HPDE6-E6E7 (cell line): ENCODE measurements at regions not wholly inside any gene's neighbourhood (a gene's known extent, or its start where the extent isn't known, plus 50 kb on each side); places are given as distances from the start of the nearest gene placed in this dataset.
A peak's percentile ranks its signal among the peaks of the same experiment; 100 is the strongest.
"Not testable (repeated sequence)": the region's sequence is repeated elsewhere in the genome, so short reads cannot be mapped to it uniquely, and the experiment has no call there.

Experiments used
- DNase-seq: peaks from one replicate; pipeline ENCODE4 v3.0.0; 2011; ENCODE audit warnings: missing footprints; ENCODE audit errors: extremely low spot score

DNA sequence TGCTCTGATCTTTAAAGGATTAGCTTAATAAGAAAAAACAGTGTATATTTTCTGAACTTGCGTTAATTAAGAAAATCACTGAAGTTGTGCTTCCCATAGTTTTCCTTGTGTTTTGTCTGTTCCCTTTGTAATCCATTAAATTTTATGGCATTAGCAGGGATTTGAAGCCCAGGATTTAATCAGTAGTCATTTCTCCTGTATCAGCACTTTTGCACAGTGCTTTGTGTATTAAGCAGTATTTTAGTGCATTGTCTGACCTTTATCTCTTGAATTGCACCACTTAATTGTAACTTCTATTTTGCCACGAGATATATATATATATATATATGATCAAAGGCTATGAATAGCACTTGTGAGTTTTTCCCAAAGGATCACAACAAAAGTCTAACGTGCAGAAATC lies 133.7 kb downstream of the S1PR1 start:
- DNase-seq, result no peak

- peak; percentile 57 for DNase-seq
These were observed 134.4 kb downstream of the S1PR1 start for GRCh38 chr1:101371259-101371658.

DNA sequence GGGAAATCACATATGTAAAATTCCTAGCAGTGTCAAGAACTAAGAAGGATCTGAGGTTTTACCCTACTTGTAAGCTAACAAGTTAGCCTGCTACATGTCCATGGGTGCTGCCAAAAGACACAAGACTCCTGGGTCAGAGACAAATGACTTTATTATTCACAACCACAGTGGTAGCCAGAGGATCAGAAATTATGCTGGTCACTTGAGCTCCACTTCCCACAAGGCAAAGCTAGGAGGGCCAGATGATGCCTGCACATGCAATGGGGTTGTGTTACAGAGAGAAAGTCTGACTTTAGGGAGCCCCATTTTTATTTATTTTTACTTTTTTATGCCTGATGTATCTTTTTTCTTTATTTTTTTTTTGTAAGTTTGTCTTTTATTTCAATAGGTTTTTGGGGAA lies 136.8 kb downstream of the S1PR1 start:
- DNase-seq, result no peak

GRCh38 chr1:101375448-101375847 lies 138.6 kb downstream of the S1PR1 start:
- not testable (repeated sequence) for DNase-seq

- no peak for DNase-seq
These were observed 139.6 kb downstream of the S1PR1 start for GRCh38 chr1:101376121-101377083.

- DNase-seq, result no peak
These were observed 140.4 kb downstream of the S1PR1 start for GRCh38 chr1:101377084-101377835.

GRCh38 chr1:101379037-101379436 lies 142.2 kb downstream of the S1PR1 start:
- DNase-seq, result no peak

GRCh38 chr1:101379950-101380349 lies 143.1 kb downstream of the S1PR1 start:
- no peak for DNase-seq

- no peak for DNase-seq
These were observed 145.3 kb downstream of the S1PR1 start for GRCh38 chr1:101382135-101382534.

- no peak for DNase-seq
These were observed 152.2 kb downstream of the S1PR1 start for GRCh38 chr1:101388904-101389546.

GRCh38 chr1:101389547-101389929 lies 152.7 kb downstream of the S1PR1 start:
- no peak for DNase-seq

DNA sequence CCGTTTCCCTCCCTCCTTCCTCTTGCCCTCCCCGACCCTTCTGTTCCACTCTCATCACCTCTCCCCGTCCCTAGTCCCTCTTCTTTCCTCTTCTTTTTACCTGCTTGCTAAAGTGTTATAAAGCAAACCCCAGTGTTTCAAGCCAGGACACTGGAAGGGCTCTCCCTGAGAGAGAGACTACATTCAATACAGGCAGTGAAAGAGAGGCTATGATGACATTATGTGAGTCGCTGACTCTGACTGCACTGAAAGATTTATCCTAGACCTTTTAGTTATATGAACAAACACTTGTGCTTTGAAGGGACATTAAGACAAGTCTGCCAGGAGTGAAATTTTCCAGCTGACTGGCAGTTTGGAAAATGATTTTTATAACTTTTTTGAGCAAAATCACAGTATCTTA lies 155.7 kb downstream of the S1PR1 start:
- DNase-seq, result no peak

- DNase-seq, result no peak
These were observed 157.2 kb downstream of the S1PR1 start for GRCh38 chr1:101394041-101394440.

DNA sequence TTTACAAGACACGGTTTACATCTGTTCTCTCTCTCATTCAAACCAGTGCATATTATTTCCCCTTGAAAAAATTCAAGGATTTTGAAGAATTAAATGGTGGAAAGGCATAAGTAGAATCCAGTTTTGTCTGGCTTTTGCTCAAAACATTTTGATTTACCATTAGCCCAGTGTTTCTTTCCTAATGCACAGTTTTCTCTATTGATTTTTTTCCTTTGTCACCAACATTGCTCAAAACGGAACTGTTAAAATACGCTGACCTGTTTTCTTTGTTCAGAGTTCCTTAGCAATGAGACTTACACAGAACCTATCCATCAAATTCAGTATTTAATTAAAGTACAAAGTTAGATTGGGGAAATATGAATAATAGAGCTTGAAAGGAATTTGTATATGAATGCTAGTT lies 162.4 kb downstream of the S1PR1 start:
- DNase-seq, result no peak

DNA sequence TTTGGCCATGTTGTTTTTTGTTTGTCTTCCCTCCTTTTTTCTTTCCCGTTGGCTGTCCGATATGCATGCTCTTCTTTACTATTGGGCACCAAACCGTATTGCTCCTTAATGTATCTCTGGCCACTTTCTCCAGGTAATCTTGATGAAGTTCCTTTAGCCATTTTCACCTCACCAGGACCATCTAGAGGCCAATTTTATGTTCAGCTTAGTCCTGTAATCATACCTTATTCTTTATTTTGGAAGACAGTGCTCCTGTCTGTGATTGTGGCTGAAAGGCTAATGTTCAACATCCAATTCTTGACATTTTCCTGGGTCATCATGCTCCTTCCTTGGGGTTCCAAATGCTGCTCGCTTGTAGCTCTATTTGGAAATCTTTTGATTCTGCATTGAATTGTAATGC lies 169.5 kb downstream of the S1PR1 start:
- no peak for DNase-seq

DNA sequence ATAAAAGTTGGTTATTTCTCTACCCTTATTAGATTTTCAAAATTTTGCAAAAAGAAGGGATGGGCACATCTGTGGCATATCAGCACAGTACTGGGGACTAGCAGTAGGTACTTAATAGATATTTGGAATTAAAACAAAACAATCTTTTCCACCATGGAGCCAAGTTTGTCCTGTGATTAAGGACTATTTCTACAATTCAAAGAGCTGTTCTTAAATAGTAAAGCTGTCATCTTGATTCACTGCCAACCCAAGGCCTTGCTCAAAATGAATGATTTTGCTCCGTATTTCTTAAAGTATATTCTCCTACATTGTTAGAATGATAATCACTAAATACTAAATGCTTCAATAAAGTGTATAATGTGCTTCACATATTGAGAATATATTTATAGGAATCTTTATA lies 169.9 kb downstream of the S1PR1 start:
- DNase-seq, result no peak

GRCh38 chr1:101407505-101408211 lies 170.8 kb downstream of the S1PR1 start:
- DNase-seq, result no peak

DNA sequence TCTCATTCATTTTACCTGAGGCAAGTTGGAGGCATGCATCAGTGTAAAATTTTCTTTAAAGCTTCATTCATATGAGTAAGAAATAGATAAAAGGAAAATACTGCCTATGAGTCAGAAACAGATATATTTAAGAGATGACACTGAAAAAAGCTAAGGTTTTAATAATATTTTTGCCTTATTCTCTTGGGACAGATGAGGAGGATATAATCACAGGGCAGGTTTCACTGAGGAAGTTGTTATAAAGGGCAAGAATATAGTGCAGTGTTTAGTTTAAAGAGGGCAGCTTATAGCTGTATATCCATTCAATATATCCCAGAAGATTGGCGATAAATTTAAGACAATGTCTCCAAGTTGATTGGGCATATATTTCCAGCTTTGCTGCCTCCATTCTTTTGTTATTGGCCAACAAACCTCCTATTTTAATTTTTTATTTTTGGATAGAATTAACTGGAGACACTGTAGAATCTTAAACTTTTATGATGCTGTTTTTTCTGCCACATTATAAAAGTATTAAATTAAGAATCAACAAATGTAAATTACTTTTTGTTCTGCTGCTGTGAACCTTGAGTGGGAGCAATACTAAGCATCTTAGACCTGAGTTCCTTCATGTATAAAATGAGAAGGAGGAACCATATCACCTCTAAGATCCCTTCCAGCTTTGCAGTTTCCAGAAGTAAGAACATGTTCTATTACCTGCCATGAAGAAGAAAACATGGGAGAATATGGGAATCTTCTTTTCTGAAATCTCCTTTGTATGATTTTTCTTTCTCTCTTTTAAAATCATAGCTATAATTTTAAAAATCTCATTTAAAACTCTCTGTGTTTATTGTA lies 171.6 kb downstream of the S1PR1 start:
- no peak for DNase-seq

DNA sequence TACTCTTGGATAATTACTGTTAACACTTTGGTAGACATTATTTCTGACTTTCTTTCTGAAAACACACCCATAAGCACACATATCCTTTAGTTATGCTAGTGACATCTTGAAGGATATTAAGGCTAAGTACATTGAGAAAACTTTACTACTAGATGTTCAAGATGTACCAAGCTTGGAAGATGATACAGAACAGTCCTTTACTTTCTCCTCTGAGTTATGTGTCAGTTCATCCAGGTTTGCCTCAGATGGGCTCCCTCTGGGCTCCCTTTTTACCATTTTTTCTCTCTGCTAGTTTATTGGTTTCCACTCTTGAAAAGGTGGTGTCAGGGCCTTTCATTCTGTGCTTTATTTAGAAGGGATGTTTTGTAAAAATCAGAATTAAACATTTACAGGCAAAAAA lies 172.3 kb downstream of the S1PR1 start:
- DNase-seq, result no peak

- no peak for DNase-seq
These were observed 173.4 kb downstream of the S1PR1 start for GRCh38 chr1:101410048-101410878.
